Right kidney (tissue), 1 donor: ENCODE measurements at regions not wholly inside any gene's neighbourhood (a gene's known extent, or its start where the extent isn't known, plus 50 kb on each side); places are given as distances from the start of the nearest gene placed in this dataset.
A peak's percentile ranks its signal among the peaks of the same experiment; 100 is the strongest.

Experiments used
- DNase-seq: peaks from one replicate; pipeline ENCODE4 v3.0.0-alpha.2; 2016

DNA sequence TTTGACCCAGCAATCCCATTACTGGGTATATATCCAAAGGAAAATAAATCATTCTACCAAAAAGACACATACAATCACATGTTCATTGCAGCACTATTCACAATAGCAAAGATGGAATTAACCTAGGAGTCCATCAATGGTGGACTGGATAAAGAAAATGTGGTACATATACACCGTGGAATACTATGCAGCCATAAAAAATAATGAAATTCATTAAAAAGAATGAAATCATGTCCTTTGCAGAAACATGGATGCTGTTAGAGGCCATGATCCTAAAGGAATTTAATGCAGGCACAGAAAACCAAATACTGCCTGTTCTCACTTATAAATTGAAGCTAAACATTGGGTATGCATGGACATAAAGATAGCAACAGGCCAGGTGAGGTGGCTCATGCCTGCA is 61.9 kb upstream of the BMP6 start:
- DNase-seq = no peak

DNA sequence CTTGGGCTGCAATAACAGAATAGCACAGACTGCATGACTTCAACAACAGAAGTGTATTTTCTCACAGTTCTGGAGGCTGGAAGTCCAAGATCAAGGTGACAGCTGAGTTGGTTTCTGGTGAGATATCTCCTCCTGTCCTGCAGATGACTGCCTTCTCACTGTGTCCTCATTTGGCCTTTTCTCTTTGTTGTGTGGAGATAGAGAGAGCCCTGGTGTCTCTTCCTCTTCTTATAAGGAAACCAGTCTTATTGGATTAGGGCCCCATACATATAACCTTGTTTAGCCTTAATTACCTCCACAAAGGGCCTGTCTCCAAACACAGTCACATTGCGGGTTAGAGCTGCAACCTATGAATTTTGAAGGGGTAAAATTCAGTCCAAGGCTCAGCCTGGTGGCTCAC is 57.0 kb upstream of the BMP6 start:
- DNase-seq = no peak

DNA sequence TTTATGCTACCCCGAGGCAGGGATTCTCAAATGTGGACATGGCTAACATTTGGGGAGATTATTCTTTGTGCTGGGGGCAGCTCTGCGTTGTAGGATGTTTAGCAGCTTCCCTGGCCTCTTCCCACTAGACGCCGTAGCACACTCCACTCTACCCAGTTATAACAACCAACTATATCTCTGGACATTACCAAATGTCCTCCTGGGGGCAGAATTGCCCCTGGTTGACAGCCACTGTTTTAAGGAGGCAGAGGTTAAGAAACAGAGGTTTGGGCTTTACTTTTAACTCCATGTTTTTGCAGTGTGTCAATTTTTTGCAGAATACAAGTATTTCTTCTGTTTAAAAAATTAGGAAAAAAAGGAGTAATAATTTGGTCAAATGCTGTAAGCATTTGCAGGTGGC is 56.2 kb upstream of the BMP6 start:
- no peak for DNase-seq

DNA sequence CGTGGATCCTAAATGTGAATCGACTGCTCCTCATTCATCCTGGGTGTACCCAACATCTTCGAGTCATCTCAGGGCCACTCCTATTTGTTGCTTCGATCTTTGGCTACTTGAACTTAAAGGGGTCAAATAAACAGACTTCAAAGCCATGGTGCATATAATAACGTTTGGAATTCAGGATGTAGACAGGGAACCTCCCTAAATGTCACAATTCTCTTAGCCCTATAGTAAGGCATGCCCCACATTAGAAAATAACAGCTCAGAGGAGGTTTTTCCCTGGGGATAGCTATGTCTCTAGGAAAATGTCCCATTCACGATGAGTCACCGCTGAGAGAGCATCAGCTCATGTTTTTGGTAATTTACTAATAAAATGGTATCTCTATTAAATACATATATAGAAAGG is 54.8 kb upstream of the BMP6 start:
- no peak for DNase-seq

DNA sequence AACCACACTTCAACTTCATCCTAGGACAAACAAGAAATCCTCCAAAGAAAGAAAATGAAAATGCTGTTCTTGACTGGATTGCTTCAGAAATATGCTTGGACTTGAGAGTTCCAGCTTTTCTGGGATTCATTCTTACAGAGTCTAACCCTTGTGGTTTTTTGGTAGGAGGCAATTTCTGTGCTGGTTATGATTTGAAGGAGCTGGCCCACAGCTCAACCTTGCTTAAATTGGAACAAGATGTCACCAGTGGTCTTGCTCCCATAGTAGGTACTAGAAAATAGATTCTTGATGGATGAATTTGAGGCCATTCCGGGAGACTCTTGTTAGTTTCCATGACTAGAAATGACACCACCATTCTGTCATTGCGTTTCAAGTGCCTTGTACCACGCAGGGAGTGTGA is 54.3 kb upstream of the BMP6 start:
- DNase-seq = no peak

DNA sequence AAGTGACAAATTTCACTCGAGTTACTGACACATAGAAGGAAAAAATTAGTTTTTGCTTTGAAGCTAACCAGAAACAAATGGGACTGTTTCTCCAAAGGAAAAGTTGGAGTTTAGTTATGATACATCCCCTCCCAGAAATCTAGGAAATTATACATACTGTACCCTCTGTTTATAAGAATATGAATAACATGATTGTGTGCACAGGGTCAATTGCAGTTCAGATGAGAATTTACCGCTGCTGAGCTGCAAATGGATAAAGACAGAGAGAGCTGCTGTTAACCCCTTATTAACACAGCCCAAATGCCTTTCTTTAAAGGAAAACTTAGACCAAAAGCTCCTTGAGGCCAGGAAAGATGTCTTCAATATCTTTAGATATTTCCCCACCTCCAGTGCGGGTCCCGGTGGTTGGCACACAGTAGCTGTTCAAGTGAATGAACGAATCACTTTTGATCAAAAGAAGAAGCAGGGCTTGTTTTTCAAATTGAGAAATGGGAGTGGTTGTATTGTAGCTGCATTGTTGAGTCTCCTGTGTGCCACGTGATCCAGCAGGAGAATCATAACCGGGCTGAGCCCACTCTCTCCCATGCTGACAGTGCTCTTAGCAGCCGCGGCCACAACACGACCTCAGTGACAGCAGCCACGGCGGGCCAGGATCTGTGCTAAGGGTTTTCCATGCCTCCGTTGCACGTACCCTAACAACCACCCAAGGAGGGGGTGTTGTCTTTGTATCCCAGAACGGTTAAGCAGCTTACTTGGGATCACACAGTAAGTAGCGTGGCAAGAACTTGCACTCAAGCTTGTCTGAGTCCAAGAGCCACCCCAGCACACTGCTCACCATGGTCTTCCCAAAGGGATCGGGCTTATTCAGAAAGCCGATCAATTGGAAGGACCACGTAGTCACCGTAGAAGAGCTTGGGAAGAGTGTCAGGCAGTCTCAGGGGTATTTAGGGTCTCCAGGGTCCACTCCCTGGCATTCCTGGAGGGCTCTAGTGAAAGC is 53.5 kb upstream of the BMP6 start:
- peak; percentile 8 for DNase-seq

DNA sequence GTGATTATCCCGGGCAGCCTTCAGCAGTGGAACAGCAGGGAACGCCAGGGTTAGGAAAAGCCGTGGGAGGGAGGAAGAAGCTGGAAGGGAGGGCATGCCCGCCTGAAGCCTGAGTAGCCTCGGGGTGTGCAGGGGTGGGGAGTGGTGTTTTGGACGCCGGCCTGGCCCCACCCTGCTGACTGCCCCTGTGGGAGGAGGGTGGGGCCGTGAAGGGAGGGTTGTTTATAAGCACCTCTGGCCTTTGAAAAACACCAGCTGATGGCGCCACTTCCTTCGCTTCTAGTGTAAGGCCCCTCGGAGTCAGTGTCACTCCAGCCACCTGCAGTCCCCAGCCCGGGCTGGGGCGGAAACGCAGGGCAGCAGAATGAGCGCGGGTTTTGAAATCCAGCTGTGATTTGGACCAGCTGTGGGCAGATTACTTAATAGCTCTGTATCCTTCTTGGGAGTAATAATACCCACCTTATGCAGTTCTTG is 52.8 kb upstream of the BMP6 start:
- DNase-seq = peak; percentile 48

DNA sequence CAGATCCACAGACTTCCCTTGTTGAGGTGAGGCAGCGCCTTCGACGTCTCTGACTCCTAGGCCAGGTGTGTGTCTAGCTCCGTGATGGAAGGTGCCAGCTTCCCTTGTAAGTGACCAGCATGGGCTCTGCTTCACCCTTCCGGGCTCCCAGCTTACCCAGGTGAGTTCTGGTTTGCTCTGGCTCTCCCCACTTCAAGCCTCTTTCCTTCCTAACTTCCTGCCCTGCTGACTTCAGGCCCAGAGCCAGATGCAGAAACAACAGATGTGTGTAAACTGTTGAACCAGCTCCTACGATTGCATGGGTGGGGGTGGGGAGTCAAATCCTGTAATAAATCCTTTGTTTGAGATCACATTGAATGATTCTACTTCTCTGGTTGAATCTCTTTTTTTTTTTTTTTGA is 51.6 kb upstream of the BMP6 start:
- no peak for DNase-seq

DNA sequence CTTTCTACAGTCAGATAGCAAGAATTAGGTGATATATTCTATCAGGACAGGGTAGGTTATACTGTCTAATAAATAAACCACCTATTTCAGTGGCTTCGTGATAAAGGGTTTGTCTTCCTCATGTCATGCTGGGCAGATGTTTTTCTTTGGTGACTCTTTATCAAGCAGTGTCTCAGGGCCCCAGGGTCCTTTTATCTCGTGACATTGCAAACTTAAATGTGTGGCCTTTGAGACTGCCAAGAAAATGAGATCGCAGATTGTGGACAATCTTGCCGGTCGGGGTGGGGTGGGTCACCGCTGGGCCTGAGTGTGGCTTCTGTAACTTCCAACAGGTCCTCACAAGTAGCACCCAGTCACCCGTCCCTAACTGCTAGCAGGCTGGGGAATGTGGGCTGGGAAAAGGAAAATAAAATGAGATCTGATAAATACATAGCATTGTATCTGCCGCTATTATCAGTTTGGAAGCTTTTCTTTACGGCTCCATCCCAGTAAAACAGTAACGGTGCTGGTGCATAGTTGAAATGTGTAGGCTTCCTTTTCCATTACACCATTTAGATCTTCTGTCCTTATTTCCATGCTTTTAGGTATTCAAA is 50.5 kb upstream of the BMP6 start:
- no peak for DNase-seq
